H1 (cell line): ENCODE measurements at regions not wholly inside any gene's neighbourhood (a gene's known extent, or its start where the extent isn't known, plus 50 kb on each side); places are given as distances from the start of the nearest gene placed in this dataset.

Experiments
- CTCF ChIA-PET: fragments of 300-600 bp; sonication (Branson Sonifier 250); formaldehyde crosslinking; loops from one replicate; lab custom pipeline; 2021; ENCODE audit not compliant: partially characterized antibody; lab: Charles Lee
- POLR2A ChIA-PET: fragments of 300-600 bp; sonication (Branson Sonifier 250); formaldehyde crosslinking; loops from one replicate; lab custom pipeline; 2021; ENCODE audit warnings: inconsistent platforms; ENCODE audit not compliant: partially characterized antibody; lab: Charles Lee
- DNase-seq, 2 experiments: peaks; one replicate each; pipeline versions ENCODE4 v3.0.0 to v3.0.0-alpha.2; 2010 to 2022; ENCODE audit warnings: low spot score in 2 of 2, low read depth in 1 of 2, mixed read lengths in 1 of 2
- FAIRE-seq: peaks from 2 replicates; lab custom pipeline; 2011; peaks lifted over from hg19 to GRCh38; lab: Jason Lieb, UNC
- H2AFZ ChIP-seq: 2 replicates; pipeline ENCODE4 v1.8.1; 2012; ENCODE audit warnings: low read length, inconsistent platforms
- H2AK5ac ChIP-seq: 2 replicates; pipeline ENCODE4 v1.6.1; 2013; ENCODE audit warnings: low read depth, low read length
- H2BK120ac ChIP-seq: replicated peaks from 2 replicates; pipeline ENCODE3; 2013; ENCODE audit warnings: low read depth, low read length, inconsistent platforms
- H2BK12ac ChIP-seq: 2 replicates; pipeline ENCODE4 v1.6.1; 2013; ENCODE audit warnings: low read depth, low read length
- H2BK15ac ChIP-seq: 2 replicates; pipeline ENCODE4 v1.6.1; 2013; ENCODE audit warnings: low read length
- H2BK20ac ChIP-seq: 2 replicates; pipeline ENCODE4 v1.6.1; 2013; ENCODE audit warnings: low read length
- H2BK5ac ChIP-seq: 2 replicates; pipeline ENCODE4 v1.6.1; 2013; ENCODE audit warnings: low read depth, low read length
- H3K14ac ChIP-seq: 2 replicates; pipeline ENCODE4 v1.6.1; 2013; ENCODE audit warnings: inconsistent platforms; ENCODE audit not compliant: insufficient read length
- H3K18ac ChIP-seq: 2 replicates; pipeline ENCODE4 v1.6.1; 2013; ENCODE audit warnings: low read length; ENCODE audit errors: extremely low read depth
- H3K23ac ChIP-seq: 2 replicates; pipeline ENCODE4 v1.6.1; 2013; ENCODE audit warnings: inconsistent platforms; ENCODE audit not compliant: insufficient read length
- H3K23me2 ChIP-seq: 2 replicates; pipeline ENCODE4 v1.6.1; 2013; ENCODE audit warnings: low read depth, low read length
- H3K27ac ChIP-seq: 2 replicates; pipeline ENCODE4 v1.6.1; 2011; ENCODE audit warnings: low read depth, low read length, inconsistent platforms
- H3K27me3 ChIP-seq, 4 experiments: replicated peaks in 1 of 4; 1 replicate in 1 of 4; 2 replicates in 3 of 4; pipeline versions ENCODE4 v1.6.1 to v1.8.1; 2011 to 2013; ENCODE audit warnings: low read length in 3 of 4, mild to moderate bottlenecking in 3 of 4, inconsistent platforms in 2 of 4, mixed read lengths in 2 of 4, moderate library complexity in 1 of 4; ENCODE audit not compliant: control insufficient read depth in 3 of 4, insufficient read depth in 3 of 4; ENCODE audit errors: extremely low read depth in 1 of 4
- H3K36me3 ChIP-seq, 4 experiments: 2 replicates each; pipeline versions ENCODE4 v1.6.1 to v1.8.1; 2011 to 2013; ENCODE audit warnings: mild to moderate bottlenecking in 4 of 4, low read length in 3 of 4, moderate library complexity in 2 of 4, control low read depth in 1 of 4, inconsistent platforms in 1 of 4; ENCODE audit not compliant: insufficient read depth in 4 of 4, control insufficient read depth in 2 of 4
- H3K4ac ChIP-seq: replicated peaks from 2 replicates; pipeline ENCODE3; 2013; ENCODE audit warnings: low read length, low read depth, mixed read lengths, inconsistent platforms; ENCODE audit not compliant: insufficient read length
- H3K4me1 ChIP-seq, 4 experiments: replicated peaks in 1 of 4; 1 replicate in 1 of 4; 2 replicates in 3 of 4; pipeline versions ENCODE4 v1.6.1 to v1.8.1; 2011 to 2013; ENCODE audit warnings: low read length in 3 of 4, inconsistent platforms in 2 of 4, mixed read lengths in 1 of 4; ENCODE audit not compliant: insufficient read depth in 4 of 4, control insufficient read depth in 3 of 4
- H3K4me2 ChIP-seq, 2 experiments: 2 replicates each; pipeline versions ENCODE4 v1.6.1 to v1.8.1; 2011 to 2013; ENCODE audit warnings: low read depth in 2 of 2, low read length in 2 of 2, control low read depth in 1 of 2, inconsistent platforms in 1 of 2, mild to moderate bottlenecking in 1 of 2; ENCODE audit not compliant: insufficient read depth in 1 of 2
- H3K4me3 ChIP-seq, 4 experiments: fragments of 200-600, 300-600 bp in 1 of 4; sonication (generic), shearing (Covaris generic), sonication (Bioruptor Twin) in 1 of 4; 2 replicates each; pipeline versions ENCODE4 v1.5.1 to v1.8.1; 2011 to 2016; ENCODE audit warnings: low read length in 4 of 4, low read depth in 3 of 4, control low read depth in 2 of 4, inconsistent platforms in 2 of 4, mild to moderate bottlenecking in 2 of 4, mixed read lengths in 1 of 4, moderate library complexity in 1 of 4; ENCODE audit not compliant: insufficient read depth in 2 of 4; ENCODE audit errors: extremely low read depth in 1 of 4
- H3K56ac ChIP-seq: replicated peaks from 2 replicates; pipeline ENCODE3; 2013; ENCODE audit warnings: low read depth, mild to moderate bottlenecking, mixed read lengths, low read length, inconsistent platforms; ENCODE audit not compliant: insufficient read length
- H3K79me1 ChIP-seq: 2 replicates; pipeline ENCODE4 v1.6.1; 2013; ENCODE audit warnings: low read depth, low read length, control low read depth
- H3K79me2 ChIP-seq, 2 experiments: 2 replicates each; pipeline versions ENCODE4 v1.6.1 to v1.8.1; 2012 to 2013; ENCODE audit warnings: low read length in 2 of 2, mild to moderate bottlenecking in 2 of 2, inconsistent platforms in 1 of 2; ENCODE audit not compliant: insufficient read depth in 2 of 2, control insufficient read depth in 1 of 2
- H3K9ac ChIP-seq, 4 experiments: replicated peaks in 1 of 4; 1 replicate in 1 of 4; 2 replicates in 3 of 4; pipeline versions ENCODE4 v1.6.1 to v1.8.1; 2011 to 2013; ENCODE audit warnings: low read depth in 3 of 4, low read length in 3 of 4, control low read depth in 2 of 4, mild to moderate bottlenecking in 2 of 4, moderate library complexity in 2 of 4, inconsistent platforms in 1 of 4; ENCODE audit errors: extremely low read depth in 1 of 4
- H3K9me3 ChIP-seq, 2 experiments: 2 replicates each; pipeline versions ENCODE4 v1.6.1 to v1.8.1; 2012 to 2013; ENCODE audit warnings: mild to moderate bottlenecking in 2 of 2, moderate library complexity in 2 of 2, control low read depth in 1 of 2, inconsistent platforms in 1 of 2, low read depth in 1 of 2, low read length in 1 of 2, mixed read lengths in 1 of 2; ENCODE audit not compliant: insufficient read depth in 2 of 2
- H4K20me1 ChIP-seq, 2 experiments: replicated peaks in 1 of 2; 2 replicates each; pipeline versions ENCODE3 to v1.8.1; 2011 to 2013; ENCODE audit warnings: inconsistent platforms in 2 of 2, low read length in 2 of 2, mild to moderate bottlenecking in 1 of 2; ENCODE audit not compliant: insufficient read depth in 2 of 2, control insufficient read depth in 1 of 2
- H4K5ac ChIP-seq: 2 replicates; pipeline ENCODE4 v1.6.1; 2013; ENCODE audit warnings: low read length, low read depth, mixed read lengths, inconsistent platforms; ENCODE audit not compliant: insufficient read length
- H4K8ac ChIP-seq: 2 replicates; pipeline ENCODE4 v1.8.0; 2013; ENCODE audit warnings: mild to moderate bottlenecking, moderate library complexity, low read length, inconsistent platforms; ENCODE audit not compliant: insufficient read depth; ENCODE audit errors: extremely low read depth
- H4K91ac ChIP-seq: replicated peaks from 2 replicates; pipeline ENCODE3; 2013; ENCODE audit warnings: low read length, mixed read lengths, inconsistent platforms; ENCODE audit not compliant: insufficient read length
- ASH2L ChIP-seq: fragments of 200-600, 300-600 bp; sonication (generic); IDR thresholded peaks from one replicate; pipeline ENCODE4 v1.7.1; 2017; ENCODE audit warnings: low read length
- GTF2F1 ChIP-seq: IDR thresholded peaks from 2 replicates; pipeline ENCODE4 v1.6.1; 2012; ENCODE audit warnings: low read depth, low read length, improper control_type of control experiment, borderline replicate concordance
- KDM4A ChIP-seq: IDR thresholded peaks from one replicate; pipeline ENCODE4 v1.7.1; 2012; ENCODE audit warnings: low read depth, mild to moderate bottlenecking, moderate library complexity, low read length, inconsistent platforms; ENCODE audit not compliant: severe bottlenecking
- NRF1 ChIP-seq: IDR thresholded peaks from 2 replicates; pipeline ENCODE4 v1.6.1; 2011; ENCODE audit warnings: mild to moderate bottlenecking, low read depth, low read length, improper control_type of control experiment
- PHF8 ChIP-seq: fragments of 200-600 bp; sonication (generic); conservative IDR thresholded peaks from 2 replicates; pipeline ENCODE4 v1.7.1; 2012; ENCODE audit warnings: low read depth, mild to moderate bottlenecking, inconsistent platforms, low read length, moderate library complexity
- SIN3A ChIP-seq, 2 experiments: IDR thresholded peaks in 1 of 2; conservative IDR thresholded peaks in 1 of 2; 2 replicates each; pipeline ENCODE4 v1.6.1; 2011 to 2012; ENCODE audit warnings: low read length in 2 of 2, improper control_type of control experiment in 1 of 2, low read depth in 1 of 2, mild to moderate bottlenecking in 1 of 2
- USF2 ChIP-seq: IDR thresholded peaks from 2 replicates; pipeline ENCODE4 v1.6.1; 2011; ENCODE audit warnings: low read length, improper control_type of control experiment
- YY1 ChIP-seq: IDR thresholded peaks from 2 replicates; pipeline ENCODE4 v1.6.1; 2011; ENCODE audit warnings: low read depth, mild to moderate bottlenecking, low read length
- WGBS, 2 experiments: shearing (Covaris generic) in 1 of 2; methylation state at CpG; one replicate each; pipeline versions ENCODE4 v1.1.6 to v1.1.7; 2013 to 2015; ENCODE audit warnings: low lambda C conversion rate in 2 of 2, mixed read lengths in 2 of 2, inconsistent platforms in 1 of 2, low coverage in 1 of 2, missing lambda C conversion rate in 1 of 2; ENCODE audit not compliant: insufficient replicate concordance in 2 of 2, insufficient coverage in 1 of 2, insufficient read length in 1 of 2; ENCODE audit errors: extremely low coverage in 1 of 2, missing lambda C conversion rate in 1 of 2; 5-methylcytosine and 5-hydroxymethylcytosine counted together
- TF ChIP-seq, protein P1 (sequence below): IDR thresholded peaks from 2 replicates; pipeline ENCODE4 v1.6.1; 2011; ENCODE audit warnings: low read depth, mild to moderate bottlenecking, low read length; ENCODE audit not compliant: insufficient read depth

DNA sequence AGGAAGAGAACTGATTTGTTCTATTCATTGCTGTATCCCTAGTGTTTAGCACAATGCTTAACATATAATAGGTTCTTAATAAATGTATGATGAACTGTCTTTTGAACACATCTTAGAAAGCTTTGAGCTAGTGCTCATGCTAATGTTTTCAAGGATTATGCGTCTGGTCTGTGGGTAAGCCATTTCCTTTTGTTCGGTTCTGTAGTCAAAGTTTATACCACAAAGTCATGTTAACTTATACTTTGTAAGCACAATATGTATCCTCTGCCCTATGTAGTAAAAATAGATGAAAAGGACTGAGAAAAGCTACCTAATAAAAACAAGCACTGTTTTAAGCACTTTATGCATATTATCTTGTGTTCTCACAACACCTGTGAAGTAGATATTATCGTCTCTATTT lies 301.9 kb downstream of the GLUD2 start:
- no peak for FAIRE-seq
- no peak overlapping the region for H2BK20ac ChIP-seq
- H3K27me3 ChIP-seq: no peaks in the 10 kb centered on the region
- DNase-seq: no peak
- no peak overlapping the region for H3K18ac ChIP-seq
- H2BK5ac ChIP-seq: no peak overlapping the region
- TF ChIP-seq USF2 (no peak), YY1 (no peak), GTF2F1 (no peak), SIN3A (conservative IDR thresholded peaks at IDR 0.05 in 1 of 2, IDR thresholded peaks at IDR 0.05 in 1 of 2; ENCODE audit: low read depth in 1 of 2, low read length in 2 of 2) (no peak), ASH2L (no peak), PHF8 (no peak), NRF1 (no peak), KDM4A (no peak)
- TF ChIP-seq, protein P1, sequence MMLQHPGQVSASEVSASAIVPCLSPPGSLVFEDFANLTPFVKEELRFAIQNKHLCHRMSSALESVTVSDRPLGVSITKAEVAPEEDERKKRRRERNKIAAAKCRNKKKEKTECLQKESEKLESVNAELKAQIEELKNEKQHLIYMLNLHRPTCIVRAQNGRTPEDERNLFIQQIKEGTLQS: no peak
- H3K23me2 ChIP-seq: no peaks in the 10 kb centered on the region
- no peak overlapping the region for H2BK12ac ChIP-seq
- H4K91ac ChIP-seq: no peak overlapping the region
- no peak overlapping the region for H3K23ac ChIP-seq
- H2BK120ac ChIP-seq: no peak overlapping the region
- H3K9me3 ChIP-seq: no peaks in the 10 kb centered on the region
- H3K36me3 ChIP-seq: no peaks in the 10 kb centered on the region
- H4K20me1 ChIP-seq: no peaks in the 10 kb centered on the region
- H3K4me2 ChIP-seq: no peak overlapping the region
- 100% methylated on average over 3 of the region's 3 CpGs; no CpG with 5 or more reads in 1 of the 2 experiments for WGBS, 2 experiments
- H3K27ac ChIP-seq: no peak overlapping the region
- H3K4me1 ChIP-seq: no peaks in the 10 kb centered on the region
- CTCF ChIA-PET: no interaction called here
- no peak overlapping the region for H4K5ac ChIP-seq
- H3K14ac ChIP-seq: no peak overlapping the region
- no peak overlapping the region for H3K56ac ChIP-seq
- H2BK15ac ChIP-seq: no peak overlapping the region
- H2AK5ac ChIP-seq: no peak overlapping the region
- no peak overlapping the region for H2AFZ ChIP-seq
- POLR2A ChIA-PET: no interaction called here
- no peak overlapping the region for H3K9ac ChIP-seq
- no peaks in the 10 kb centered on the region for H3K79me2 ChIP-seq
- no peak overlapping the region for H4K8ac ChIP-seq
- no peaks in the 10 kb centered on the region for H3K79me1 ChIP-seq
- no peak overlapping the region for H3K4ac ChIP-seq
- H3K4me3 ChIP-seq: no peak overlapping the region
